ENCODE measurements at regions not wholly inside any gene's neighbourhood (a gene's known extent, or its start where the extent isn't known, plus 50 kb on each side); places are given as distances from the start of the nearest gene placed in this dataset.

- no peak for DNase-seq
- no peak for TF ChIP-seq POLR2A (IDR thresholded peaks at IDR 0.05)
- TF ChIP-seq CTCF (IDR thresholded peaks at IDR 0.05) = no peak
- Histone ChIP-seq H3K4me3 (no peak overlapping the region), H3K27ac (no peak overlapping the region), H3K27me3 (no peaks in the 10 kb centered on the region), H3K4me1 (no peaks in the 10 kb centered on the region), H3K9me3 (no peaks in the 10 kb centered on the region), H3K36me3 (no peaks in the 10 kb centered on the region)
These were observed 206.4 kb downstream of the NHLRC3 start for GRCh38 chr13:39244561-39245230.

- TF ChIP-seq CTCF (IDR thresholded peaks at IDR 0.05) = no peak
- TF ChIP-seq POLR2A (IDR thresholded peaks at IDR 0.05) = no peak
- Histone ChIP-seq H3K4me3 (no peak overlapping the region), H3K36me3 (no peaks in the 10 kb centered on the region), H3K4me1 (no peaks in the 10 kb centered on the region), H3K27me3 (no peaks in the 10 kb centered on the region), H3K27ac (no peak overlapping the region), H3K9me3 (no peaks in the 10 kb centered on the region)
- no peak for DNase-seq
These were observed 207.4 kb downstream of the NHLRC3 start for GRCh38 chr13:39245688-39246087.

GRCh38 chr13:39249982-39250381 is 211.7 kb downstream of the NHLRC3 start:
- H3K9me3 ChIP-seq = no peaks in the 10 kb centered on the region
- H3K4me1 ChIP-seq = no peaks in the 10 kb centered on the region
- H3K4me3 ChIP-seq = no peak overlapping the region
- H3K27ac ChIP-seq = no peak overlapping the region
- no peaks in the 10 kb centered on the region for H3K27me3 ChIP-seq
- DNase-seq = no peak
- H3K36me3 ChIP-seq = no peaks in the 10 kb centered on the region
- TF ChIP-seq POLR2A (IDR thresholded peaks at IDR 0.05) (no peak), CTCF (IDR thresholded peaks at IDR 0.05) (no peak)

- no peak overlapping the region for H3K4me3 ChIP-seq
- no peaks in the 10 kb centered on the region for H3K4me1 ChIP-seq
- no peaks in the 10 kb centered on the region for H3K36me3 ChIP-seq
- no peak for DNase-seq
- no peaks in the 10 kb centered on the region for H3K27me3 ChIP-seq
- TF ChIP-seq CTCF (IDR thresholded peaks at IDR 0.05) = no peak
- no peak for TF ChIP-seq POLR2A (IDR thresholded peaks at IDR 0.05)
- no peak overlapping the region for H3K27ac ChIP-seq
- no peaks in the 10 kb centered on the region for H3K9me3 ChIP-seq
These were observed 212.2 kb downstream of the NHLRC3 start for GRCh38 chr13:39250440-39250839.

GRCh38 chr13:39251340-39251739 is 213.1 kb downstream of the NHLRC3 start:
- H3K9me3 ChIP-seq = no peaks in the 10 kb centered on the region
- no peaks in the 10 kb centered on the region for H3K4me1 ChIP-seq

More at GRCh38 chr13:39251340-39251739, 213.1 kb downstream of the NHLRC3 start:
- H3K4me3 ChIP-seq = no peak overlapping the region
- no peaks in the 10 kb centered on the region for H3K36me3 ChIP-seq
- DNase-seq = no peak
- H3K27me3 ChIP-seq = no peaks in the 10 kb centered on the region
- no peak overlapping the region for H3K27ac ChIP-seq
- TF ChIP-seq CTCF (IDR thresholded peaks at IDR 0.05) (no peak), POLR2A (IDR thresholded peaks at IDR 0.05) (no peak)

Data from Peyer's patch (tissue), 4 donors.